GM12878 (cell line): ENCODE measurements at regions not wholly inside any gene's neighbourhood (a gene's known extent, or its start where the extent isn't known, plus 50 kb on each side); places are given as distances from the start of the nearest gene placed in this dataset.

Source experiments
- ATAC-seq: fragments of 200-7000 bp; cut with Tn5 transposase; 3 replicates; pipeline ENCODE4 v1.9.1; 2020; ENCODE audit warnings: mild to moderate bottlenecking, moderate library complexity
- BruUV-seq: library from RNA; stranded (reverse); fragments of 400-500 nt; replicated peaks from 2 replicates; lab custom pipeline; 2021; lab: Mats Ljungman, UMichigan
- CTCF ChIA-PET: fragments of 300-600 bp; sonication (Branson Sonifier 250); formaldehyde crosslinking; extraction: SDS; loops from one replicate; lab custom pipeline; 2021; ENCODE audit warnings: inconsistent platforms; lab: Yijun Ruan, JAX
- POLR2A ChIA-PET: fragments of 350-600 bp; formaldehyde crosslinking; extraction: SDS; loops from one replicate; lab custom pipeline; 2021; ENCODE audit warnings: inconsistent platforms; lab: Charles Lee
- RAD21 ChIA-PET: fragments of 300-600 bp; sonication (Branson Sonifier 250); formaldehyde crosslinking; loops from one replicate; lab custom pipeline; 2023; ENCODE audit warnings: antibody characterized with exemption; ENCODE audit not compliant: unreplicated experiment; lab: Charles Lee
- SMC1A ChIA-PET: fragments of 300-600 bp; sonication (Branson Sonifier 250); formaldehyde crosslinking; loops from one replicate; lab custom pipeline; 2023; ENCODE audit not compliant: unreplicated experiment, uncharacterized antibody; lab: Charles Lee
- DNase-seq: peaks from one replicate; pipeline ENCODE4 v3.0.0-alpha.2; 2011; ENCODE audit warnings: low read depth, low spot score
- FAIRE-seq: peaks from 3 replicates; lab custom pipeline; 2011; peaks lifted over from hg19 to GRCh38; lab: Jason Lieb, UNC
- H2AFZ ChIP-seq: 2 replicates; pipeline ENCODE4 v1.6.0; 2011; ENCODE audit warnings: low read depth, low read length, control low read depth; ENCODE audit not compliant: control insufficient read depth
- H3K27ac ChIP-seq: 2 replicates; pipeline ENCODE4 v1.5.1; 2011; ENCODE audit warnings: control low read depth; ENCODE audit not compliant: control insufficient read depth, insufficient read depth
- H3K27me3 ChIP-seq, 2 experiments: replicated peaks in 1 of 2; 2 replicates each; pipeline versions ENCODE4 v1.6.0 to v1.6.1; 2011; ENCODE audit warnings: low read length in 1 of 2; ENCODE audit not compliant: control insufficient read depth in 2 of 2, insufficient read depth in 2 of 2
- H3K36me3 ChIP-seq, 2 experiments: 2 replicates each; pipeline ENCODE4 v1.5.1; 2011; ENCODE audit warnings: low read length in 1 of 2; ENCODE audit not compliant: control insufficient read depth in 2 of 2, insufficient read depth in 2 of 2
- H3K4me1 ChIP-seq: 2 replicates; pipeline ENCODE4 v1.6.1; 2011; ENCODE audit warnings: mild to moderate bottlenecking, low read length, moderate library complexity, mixed read lengths; ENCODE audit not compliant: control insufficient read depth, insufficient read depth
- H3K4me2 ChIP-seq: 2 replicates; pipeline ENCODE4 v1.6.0; 2011; ENCODE audit warnings: control low read depth; ENCODE audit not compliant: control insufficient read depth, insufficient read depth
- H3K4me3 ChIP-seq: fragments of 200-600 bp; sonication (generic); 2 replicates; pipeline ENCODE4 v1.5.1; 2016
- H3K79me2 ChIP-seq: 2 replicates; pipeline ENCODE4 v1.6.0; 2011; ENCODE audit warnings: low read length; ENCODE audit not compliant: control insufficient read depth, insufficient read depth
- H3K9ac ChIP-seq: 2 replicates; pipeline ENCODE4 v1.8.0; 2011; ENCODE audit warnings: low read length, control low read depth, mixed read lengths; ENCODE audit not compliant: control insufficient read depth, insufficient read depth
- H3K9me3 ChIP-seq: replicated peaks from 3 replicates; pipeline ENCODE4 v1.5.1; 2011; ENCODE audit warnings: mild to moderate bottlenecking, low read length; ENCODE audit not compliant: control insufficient read depth, insufficient read depth
- H4K20me1 ChIP-seq: 2 replicates; pipeline ENCODE4 v1.6.0; 2011; ENCODE audit not compliant: control insufficient read depth, insufficient read depth
- CEBPZ ChIP-seq: fragments of 150-350 bp; IDR thresholded peaks from 2 replicates; pipeline ENCODE4 v1.6.1; 2016; ENCODE audit warnings: low read depth, low read length
- CHD4 ChIP-seq: fragments of 200-600 bp; sonication (generic); IDR thresholded peaks from 2 replicates; pipeline ENCODE4 v1.6.1; 2016; ENCODE audit warnings: mild to moderate bottlenecking
- FOXM1 ChIP-seq: IDR thresholded peaks from 2 replicates; pipeline ENCODE4 v1.6.1; 2012; ENCODE audit warnings: low read depth, mild to moderate bottlenecking, inconsistent platforms, low read length, moderate library complexity
- PML ChIP-seq: IDR thresholded peaks from 2 replicates; pipeline ENCODE4 v1.6.1; 2012; ENCODE audit warnings: low read length, inconsistent platforms
- RBBP5 ChIP-seq: fragments of 200-600 bp; sonication (generic); conservative IDR thresholded peaks from 2 replicates; pipeline ENCODE4 v1.6.1; 2016
- RUNX3 ChIP-seq: IDR thresholded peaks from 2 replicates; pipeline ENCODE4 v1.6.1; 2012; ENCODE audit warnings: low read length, inconsistent platforms
- USF1 ChIP-seq: IDR thresholded peaks from 2 replicates; pipeline ENCODE4 v1.6.1; 2011; ENCODE audit warnings: borderline replicate concordance, low read depth, mild to moderate bottlenecking, moderate library complexity, mixed read lengths, low read length; ENCODE audit not compliant: insufficient read depth; ENCODE audit errors: extremely low read length
- YBX1 ChIP-seq: fragments of 450-650 bp; IDR thresholded peaks from 2 replicates; pipeline ENCODE4 v1.6.1; 2016; ENCODE audit warnings: antibody characterized with exemption
- ZNF687 ChIP-seq: fragments of 450-650 bp; IDR thresholded peaks from 2 replicates; pipeline ENCODE4 v1.6.1; 2017; ENCODE audit warnings: mild to moderate bottlenecking, moderate library complexity
- WGBS: methylation state at CpG from one replicate; pipeline ENCODE4 v1.1.6; 2016; ENCODE audit warnings: low lambda C conversion rate; ENCODE audit not compliant: insufficient replicate concordance, insufficient coverage; ENCODE audit errors: missing lambda C conversion rate; 5-methylcytosine and 5-hydroxymethylcytosine counted together
- in situ Hi-C: fragments of 300-500 bp; cut with MboI; formaldehyde crosslinking; loops from 9 replicates; pipeline ENCODE4 v1.14.3; 2018; ENCODE audit warnings: mixed read lengths
- intact Hi-C: fragments of 100-400 bp; cut with micrococcal nuclease; formaldehyde crosslinking; loops from one replicate; pipeline ENCODE4 v1.14.2; 2022; ENCODE audit not compliant: unreplicated experiment
- TF ChIP-seq, protein P1 (sequence below): IDR thresholded peaks from 2 replicates; pipeline ENCODE4 v1.6.1; 2011; ENCODE audit warnings: borderline replicate concordance, low read depth, mild to moderate bottlenecking, moderate library complexity, low read length; ENCODE audit not compliant: insufficient read depth, poor library complexity, severe bottlenecking
- TF ChIP-seq, protein P2 (sequence below): fragments of 450-650 bp; IDR thresholded peaks from 2 replicates; pipeline ENCODE4 v1.6.1; 2016; ENCODE audit warnings: mild to moderate bottlenecking, moderate library complexity, borderline replicate concordance

GRCh38 chr5:4366628-4367027 is 771.0 kb downstream of the IRX1 start:
- ATAC-seq (no peak), FAIRE-seq (no peak), DNase-seq (no peak)
- Histone ChIP-seq H3K9ac (no peak overlapping the region), H2AFZ (no peak overlapping the region), H3K4me1 (no peaks in the 10 kb centered on the region), H3K4me3 (no peak overlapping the region), H3K36me3 (no peaks in the 10 kb centered on the region), H3K27ac (no peak overlapping the region), H3K4me2 (no peak overlapping the region), H3K9me3 (no peaks in the 10 kb centered on the region), H3K27me3 (no peaks in the 10 kb centered on the region), H4K20me1 (no peaks in the 10 kb centered on the region), H3K79me2 (no peaks in the 10 kb centered on the region)
- ChIA-PET SMC1A (no interaction called here), RAD21 (no interaction called here), CTCF (no interaction called here), POLR2A (no interaction called here)
- intact Hi-C loops (no loop called here), in situ Hi-C loops (no loop called here)
- BruUV-seq, result no TSS peak
- WGBS, result 39% methylated on average over 5 of the region's 5 CpGs
- TF ChIP-seq, protein P1, sequence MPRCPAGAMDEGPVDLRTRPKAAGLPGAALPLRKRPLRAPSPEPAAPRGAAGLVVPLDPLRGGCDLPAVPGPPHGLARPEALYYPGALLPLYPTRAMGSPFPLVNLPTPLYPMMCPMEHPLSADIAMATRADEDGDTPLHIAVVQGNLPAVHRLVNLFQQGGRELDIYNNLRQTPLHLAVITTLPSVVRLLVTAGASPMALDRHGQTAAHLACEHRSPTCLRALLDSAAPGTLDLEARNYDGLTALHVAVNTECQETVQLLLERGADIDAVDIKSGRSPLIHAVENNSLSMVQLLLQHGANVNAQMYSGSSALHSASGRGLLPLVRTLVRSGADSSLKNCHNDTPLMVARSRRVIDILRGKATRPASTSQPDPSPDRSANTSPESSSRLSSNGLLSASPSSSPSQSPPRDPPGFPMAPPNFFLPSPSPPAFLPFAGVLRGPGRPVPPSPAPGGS, result no peak
- TF ChIP-seq CHD4 (no peak), FOXM1 (no peak), RUNX3 (no peak), USF1 (no peak), RBBP5 (no peak), YBX1 (no peak), CEBPZ (no peak), PML (no peak), ZNF687 (no peak)
- TF ChIP-seq, protein P2, sequence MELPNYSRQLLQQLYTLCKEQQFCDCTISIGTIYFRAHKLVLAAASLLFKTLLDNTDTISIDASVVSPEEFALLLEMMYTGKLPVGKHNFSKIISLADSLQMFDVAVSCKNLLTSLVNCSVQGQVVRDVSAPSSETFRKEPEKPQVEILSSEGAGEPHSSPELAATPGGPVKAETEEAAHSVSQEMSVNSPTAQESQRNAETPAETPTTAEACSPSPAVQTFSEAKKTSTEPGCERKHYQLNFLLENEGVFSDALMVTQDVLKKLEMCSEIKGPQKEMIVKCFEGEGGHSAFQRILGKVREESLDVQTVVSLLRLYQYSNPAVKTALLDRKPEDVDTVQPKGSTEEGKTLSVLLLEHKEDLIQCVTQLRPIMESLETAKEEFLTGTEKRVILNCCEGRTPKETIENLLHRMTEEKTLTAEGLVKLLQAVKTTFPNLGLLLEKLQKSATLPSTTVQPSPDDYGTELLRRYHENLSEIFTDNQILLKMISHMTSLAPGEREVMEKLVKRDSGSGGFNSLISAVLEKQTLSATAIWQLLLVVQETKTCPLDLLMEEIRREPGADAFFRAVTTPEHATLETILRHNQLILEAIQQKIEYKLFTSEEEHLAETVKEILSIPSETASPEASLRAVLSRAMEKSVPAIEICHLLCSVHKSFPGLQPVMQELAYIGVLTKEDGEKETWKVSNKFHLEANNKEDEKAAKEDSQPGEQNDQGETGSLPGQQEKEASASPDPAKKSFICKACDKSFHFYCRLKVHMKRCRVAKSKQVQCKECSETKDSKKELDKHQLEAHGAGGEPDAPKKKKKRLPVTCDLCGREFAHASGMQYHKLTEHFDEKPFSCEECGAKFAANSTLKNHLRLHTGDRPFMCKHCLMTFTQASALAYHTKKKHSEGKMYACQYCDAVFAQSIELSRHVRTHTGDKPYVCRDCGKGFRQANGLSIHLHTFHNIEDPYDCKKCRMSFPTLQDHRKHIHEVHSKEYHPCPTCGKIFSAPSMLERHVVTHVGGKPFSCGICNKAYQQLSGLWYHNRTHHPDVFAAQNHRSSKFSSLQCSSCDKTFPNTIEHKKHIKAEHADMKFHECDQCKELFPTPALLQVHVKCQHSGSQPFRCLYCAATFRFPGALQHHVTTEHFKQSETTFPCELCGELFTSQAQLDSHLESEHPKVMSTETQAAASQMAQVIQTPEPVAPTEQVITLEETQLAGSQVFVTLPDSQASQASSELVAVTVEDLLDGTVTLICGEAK, result no peak
